Small intestine (tissue), 7 donors: ENCODE measurements at regions not wholly inside any gene's neighbourhood (a gene's known extent, or its start where the extent isn't known, plus 50 kb on each side); places are given as distances from the start of the nearest gene placed in this dataset.

Source experiments
- DNase-seq, 2 donors: peaks; one replicate each; pipeline versions ENCODE4 v3.0.0 to v3.0.0-alpha.2; 2013
- FAIRE-seq: peaks from 2 replicates; lab custom pipeline; 2012; peaks lifted over from hg19 to GRCh38; lab: Jason Lieb, UNC
- H3K27ac ChIP-seq, 3 donors: one replicate each; pipeline ENCODE4 v1.5.1; 2013; ENCODE audit warnings: low read length in 2 of 3, mild to moderate bottlenecking in 2 of 3, control low read depth in 1 of 3, inconsistent platforms in 1 of 3, low read depth in 1 of 3, moderate library complexity in 1 of 3
- H3K27me3 ChIP-seq, 3 donors: one replicate each; pipeline ENCODE4 v1.6.1; 2013; ENCODE audit warnings: low read length in 3 of 3, inconsistent platforms in 1 of 3; ENCODE audit not compliant: control insufficient read depth in 3 of 3, insufficient read depth in 3 of 3
- H3K36me3 ChIP-seq, 3 donors: one replicate each; pipeline ENCODE4 v1.6.1; 2013; ENCODE audit warnings: low read length in 3 of 3, inconsistent platforms in 1 of 3, low read depth in 1 of 3, mild to moderate bottlenecking in 1 of 3, moderate library complexity in 1 of 3; ENCODE audit not compliant: control insufficient read depth in 3 of 3, insufficient read depth in 2 of 3
- H3K4me1 ChIP-seq, 3 donors: one replicate each; pipeline ENCODE4 v1.6.1; 2013; ENCODE audit warnings: low read length in 2 of 3, inconsistent platforms in 1 of 3, low read depth in 1 of 3, mild to moderate bottlenecking in 1 of 3, moderate library complexity in 1 of 3; ENCODE audit not compliant: control insufficient read depth in 3 of 3, insufficient read depth in 2 of 3
- H3K4me3 ChIP-seq, 3 donors: one replicate each; pipeline ENCODE4 v1.5.1; 2013; ENCODE audit warnings: low read length in 3 of 3, control low read depth in 1 of 3, inconsistent platforms in 1 of 3, low read depth in 1 of 3, mild to moderate bottlenecking in 1 of 3, moderate library complexity in 1 of 3
- H3K9me3 ChIP-seq, 2 donors: one replicate each; pipeline ENCODE4 v1.6.1; 2013; ENCODE audit warnings: low read depth in 1 of 2, low read length in 1 of 2; ENCODE audit not compliant: control insufficient read depth in 2 of 2, insufficient read depth in 1 of 2
- WGBS, 3 donors: extraction: QIAGEN DNeasy Blood & Tissue Kit; methylation state at CpG; one replicate each; pipeline ENCODE4 v1.1.7; 2013; 5-methylcytosine and 5-hydroxymethylcytosine counted together
- donor health status: healthy with polysubstance abuse.
- donor health status: control.
- donor health status: control.
- donor health status: Bipolar disorder and iron deficiency.
- donor health status: healthy.

DNA sequence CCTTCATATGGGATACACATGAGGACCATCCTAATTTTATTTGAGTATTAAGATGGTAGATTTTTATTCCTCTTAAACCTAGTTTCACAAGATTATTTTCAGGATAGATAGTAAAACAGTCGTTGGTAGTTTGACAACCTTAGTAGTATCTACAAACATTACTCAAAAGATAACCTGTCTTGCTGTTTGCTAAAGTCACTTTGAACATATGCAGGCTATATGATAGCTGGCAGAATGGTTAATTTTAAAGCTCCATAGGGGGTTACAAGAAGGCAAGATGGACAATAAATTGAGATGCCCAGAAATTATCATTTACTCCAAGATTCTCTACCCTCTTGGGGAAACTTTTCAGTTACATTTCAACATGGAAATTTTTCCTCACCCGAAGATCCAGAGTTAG lies 525.7 kb downstream of the SOX5 start:
- Histone ChIP-seq H3K27me3 (no peaks in the 10 kb centered on the region), H3K4me3 (no peak overlapping the region), H3K27ac (no peak overlapping the region), H3K36me3 (no peaks in the 10 kb centered on the region), H3K9me3 (no peaks in the 10 kb centered on the region), H3K4me1 (no peaks in the 10 kb centered on the region)
- DNase-seq = no peak
- FAIRE-seq = no peak
- WGBS, 3 donors = 35 to 55% (median 43%) methylated on average over 2 of the region's 2 CpGs

DNA sequence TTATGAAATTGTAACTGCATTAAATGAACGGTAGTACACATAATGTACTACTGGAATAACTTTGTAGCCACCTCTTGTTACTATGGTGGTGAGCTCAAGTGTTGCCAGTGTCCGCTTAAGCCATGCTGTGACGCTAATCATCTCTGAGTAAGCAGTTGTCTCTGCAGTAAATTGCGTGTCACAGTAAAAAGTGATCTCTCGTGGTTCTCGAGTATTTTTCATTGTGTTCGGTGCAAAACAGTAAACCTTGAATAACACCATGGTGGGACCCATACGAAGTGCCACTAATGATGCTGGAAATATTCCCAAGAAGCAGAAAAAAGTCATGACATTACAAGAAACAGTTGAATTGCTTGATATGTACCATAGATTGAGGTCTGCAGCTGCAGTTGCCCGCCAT lies 524.8 kb downstream of the SOX5 start:
- H3K36me3 ChIP-seq = no peaks in the 10 kb centered on the region
- no peaks in the 10 kb centered on the region for H3K4me1 ChIP-seq
- DNase-seq = no peak
- 78 to 87% (median 81%) methylated on average over 9 of the region's 9 CpGs for WGBS, 3 donors
- H3K27me3 ChIP-seq = no peaks in the 10 kb centered on the region
- no peaks in the 10 kb centered on the region for H3K9me3 ChIP-seq
- no peak for FAIRE-seq
- H3K27ac ChIP-seq = no peak overlapping the region
- no peak overlapping the region for H3K4me3 ChIP-seq

DNA sequence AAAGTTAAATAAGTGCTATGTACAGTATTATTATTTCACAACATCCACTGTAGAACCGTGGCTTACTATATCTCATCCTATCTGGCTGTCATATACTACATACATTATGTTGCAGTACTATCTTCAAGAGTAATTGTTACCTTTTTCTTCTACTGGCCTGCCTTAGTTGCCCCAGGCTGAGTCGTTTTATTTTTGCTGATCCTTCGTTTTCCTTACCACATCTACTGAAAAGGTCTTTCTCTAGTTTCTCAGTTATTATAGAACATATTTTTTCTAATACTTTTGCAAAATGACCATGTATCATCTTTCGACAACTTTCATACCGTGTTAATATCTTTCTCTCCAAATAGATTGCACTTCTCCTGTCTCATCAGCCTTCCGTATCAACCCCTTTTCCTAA lies 523.1 kb downstream of the SOX5 start:
- H3K4me1 ChIP-seq = no peaks in the 10 kb centered on the region
- no peaks in the 10 kb centered on the region for H3K9me3 ChIP-seq
- FAIRE-seq = no peak
- H3K27me3 ChIP-seq = no peaks in the 10 kb centered on the region
- no peak overlapping the region for H3K27ac ChIP-seq
- WGBS, 3 donors = 64 to 86% (median 64%) methylated on average over 6 of the region's 6 CpGs
- DNase-seq = no peak
- H3K36me3 ChIP-seq = no peaks in the 10 kb centered on the region
- no peak overlapping the region for H3K4me3 ChIP-seq

DNA sequence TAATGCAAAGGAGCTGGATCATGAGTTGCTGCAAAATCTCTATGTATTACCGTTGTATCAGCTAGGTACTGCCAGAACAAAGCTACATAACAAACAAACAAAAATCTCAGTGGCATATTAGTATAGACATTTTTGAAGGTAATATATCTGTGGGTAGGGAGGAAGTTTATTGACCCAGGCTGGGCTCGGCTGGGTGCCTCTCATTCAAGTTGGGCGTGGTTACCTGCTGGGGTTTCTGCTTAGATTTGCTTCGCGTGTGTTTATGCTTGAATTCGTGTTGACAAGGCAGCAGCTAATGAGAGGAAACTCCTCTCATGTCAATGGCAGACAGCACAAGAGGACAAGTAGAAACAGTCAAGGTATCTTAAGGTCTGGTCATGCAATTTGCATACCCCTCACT lies 520.7 kb downstream of the SOX5 start:
- Histone ChIP-seq H3K27me3 (no peaks in the 10 kb centered on the region), H3K9me3 (no peaks in the 10 kb centered on the region), H3K27ac (no peak overlapping the region), H3K36me3 (no peaks in the 10 kb centered on the region), H3K4me1 (no peaks in the 10 kb centered on the region), H3K4me3 (no peak overlapping the region)
- DNase-seq = no peak
- WGBS, 3 donors = 68 to 77% (median 75%) methylated on average over 6 of the region's 6 CpGs
- no peak for FAIRE-seq

DNA sequence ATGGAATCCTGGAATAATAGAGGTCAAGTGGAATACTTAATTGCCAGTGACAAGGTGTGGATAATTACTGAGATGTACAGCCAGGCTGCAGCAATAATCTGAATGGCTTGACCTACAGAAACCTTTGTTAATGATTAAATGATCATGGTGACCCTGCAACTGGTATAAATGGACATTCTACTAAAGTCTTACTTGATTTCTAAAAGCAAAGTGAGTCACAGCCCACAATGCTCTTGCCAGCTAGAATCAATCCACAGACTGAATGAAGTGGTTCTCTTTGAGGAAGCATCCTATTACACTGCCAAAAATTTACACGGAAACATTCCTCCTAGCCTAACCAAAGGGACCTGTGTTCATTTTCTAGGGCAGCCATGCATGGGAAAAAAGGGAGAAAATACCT lies 518.5 kb downstream of the SOX5 start:
- Histone ChIP-seq H3K27me3 (no peaks in the 10 kb centered on the region), H3K4me3 (no peak overlapping the region), H3K27ac (no peak overlapping the region), H3K4me1 (no peaks in the 10 kb centered on the region), H3K36me3 (no peaks in the 10 kb centered on the region), H3K9me3 (no peaks in the 10 kb centered on the region)
- WGBS, 3 donors = 78 to 88% (median 83%) methylated on average over 1 of the region's 1 CpG
- DNase-seq (no peak), FAIRE-seq (no peak)

DNA sequence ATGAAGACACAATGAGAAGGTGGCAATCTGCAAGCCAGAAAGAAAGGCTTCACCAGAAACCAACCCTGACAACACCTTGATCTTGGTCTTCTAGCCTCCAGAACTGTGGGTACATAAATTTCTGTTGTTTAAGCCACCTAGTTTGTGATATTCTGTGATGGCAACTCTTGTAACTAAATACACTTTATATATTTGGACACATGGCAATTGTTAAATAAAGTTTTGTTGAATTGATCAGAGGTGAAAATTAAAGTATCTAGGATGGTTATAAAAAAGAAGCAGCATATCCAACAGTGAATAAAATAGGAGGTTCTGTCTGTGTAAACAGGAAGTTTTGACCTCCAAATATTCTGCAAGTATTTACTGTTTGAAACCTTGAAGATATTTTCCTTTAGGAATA lies 516.3 kb downstream of the SOX5 start:
- H3K4me3 ChIP-seq = no peak overlapping the region
- DNase-seq (no peak), FAIRE-seq (no peak)
- H3K27ac ChIP-seq = no peak overlapping the region
- no peaks in the 10 kb centered on the region for H3K9me3 ChIP-seq
- H3K4me1 ChIP-seq = no peaks in the 10 kb centered on the region
- no peaks in the 10 kb centered on the region for H3K36me3 ChIP-seq
- H3K27me3 ChIP-seq = no peaks in the 10 kb centered on the region

DNA sequence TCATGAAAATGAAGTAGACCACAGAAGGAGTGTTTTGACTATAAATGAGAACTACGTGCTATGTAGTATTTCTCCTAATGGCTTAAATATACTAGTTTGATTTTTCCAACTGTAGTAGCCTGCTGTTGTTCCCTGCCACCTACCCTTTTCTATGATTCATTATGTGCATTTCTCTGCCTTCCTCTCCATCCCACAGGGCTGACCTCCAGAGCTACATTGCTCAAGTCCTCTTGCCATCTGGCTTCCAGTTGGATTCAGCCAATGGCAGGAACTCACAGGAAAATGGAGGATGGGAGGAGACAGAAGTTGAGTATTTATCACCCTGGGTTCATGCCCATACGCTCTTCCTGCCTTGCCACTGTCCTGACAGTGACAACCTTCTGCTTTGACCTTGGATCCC lies 515.3 kb downstream of the SOX5 start:
- no peak for FAIRE-seq
- WGBS, 3 donors = 73 to 81% (median 75%) methylated on average over 2 of the region's 2 CpGs
- H3K4me3 ChIP-seq = no peak overlapping the region

DNA sequence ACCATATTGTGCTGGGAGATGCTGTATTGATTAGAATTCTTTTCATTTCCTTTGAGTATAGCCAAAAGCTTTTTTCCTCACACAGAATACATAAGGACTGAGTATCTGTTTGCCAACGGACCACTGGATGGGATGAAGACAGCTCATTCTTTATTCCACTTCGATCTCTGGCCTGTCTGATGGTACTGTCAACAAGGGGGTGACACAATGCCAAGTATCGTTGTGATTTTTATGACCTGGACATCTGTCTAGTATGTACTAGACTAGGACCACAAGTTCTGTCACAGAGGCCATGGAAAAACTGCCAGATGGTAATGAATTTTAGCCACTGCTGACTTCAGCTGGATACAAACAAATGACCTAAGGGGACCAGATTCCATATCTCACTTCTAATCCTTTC lies 502.7 kb downstream of the SOX5 start:
- Histone ChIP-seq H3K4me3 (no peak overlapping the region), H3K4me1 (no peaks in the 10 kb centered on the region), H3K27ac (no peak overlapping the region), H3K36me3 (no peaks in the 10 kb centered on the region), H3K9me3 (peaks cover 0 to 1% of the 10 kb centered on the region in 2 donors), H3K27me3 (no peaks in the 10 kb centered on the region)
- WGBS, 3 donors = 30 to 45% (median 31%) methylated on average over 3 of the region's 3 CpGs
- no peak for DNase-seq
- FAIRE-seq = no peak

More for the DNA sequence above, 515.3 kb downstream of the SOX5 start:
- Histone ChIP-seq H3K4me1 (no peaks in the 10 kb centered on the region), H3K27me3 (no peaks in the 10 kb centered on the region), H3K9me3 (no peaks in the 10 kb centered on the region), H3K27ac (no peak overlapping the region), H3K36me3 (no peaks in the 10 kb centered on the region)
- DNase-seq = no peak

DNA sequence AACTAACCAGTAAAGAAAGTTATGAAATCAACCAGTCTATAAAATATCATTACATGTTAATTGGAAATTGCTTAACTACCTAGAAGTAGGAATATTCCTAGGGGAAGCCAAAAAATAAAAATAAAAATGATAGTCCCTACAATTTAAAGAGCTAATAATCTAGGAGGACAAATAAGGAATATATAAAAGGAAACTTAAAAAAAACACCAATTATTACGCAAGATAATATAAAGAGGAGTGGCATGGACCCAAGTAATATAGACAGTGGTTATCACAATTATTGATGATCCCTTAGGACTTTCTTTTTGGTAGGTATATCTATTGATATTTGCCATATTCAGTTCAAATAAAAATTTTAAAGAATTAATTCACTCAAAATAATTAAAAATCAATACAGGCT lies 498.7 kb downstream of the SOX5 start:
- Histone ChIP-seq H3K4me3 (no peak overlapping the region), H3K36me3 (no peaks in the 10 kb centered on the region), H3K27me3 (no peaks in the 10 kb centered on the region), H3K27ac (no peak overlapping the region), H3K4me1 (no peaks in the 10 kb centered on the region), H3K9me3 (peaks cover 0 to 1% of the 10 kb centered on the region in 2 donors)
- FAIRE-seq (no peak), DNase-seq (no peak)
- WGBS, 3 donors = 88 to 97% (median 94%) methylated on average over 1 of the region's 1 CpG
